ENCODE measurements at regions not wholly inside any gene's neighbourhood (a gene's known extent, or its start where the extent isn't known, plus 50 kb on each side); places are given as distances from the start of the nearest gene placed in this dataset.

GRCh38 chr4:134548052-134548628, 346.6 kb upstream of the PABPC4L start:
- ChIA-PET CTCF (interaction anchor here (1.1 kb wide), 1 partner anchor 8 kb away, joined by 3 read pairs; no protein-coding TSS in a partner anchor), POLR2A (no interaction called here)
- TF ChIP-seq ELF4 (IDR thresholded peaks at IDR 0.05) (no peak), ZNF384 (IDR thresholded peaks at IDR 0.05) (no peak), FOXM1 (IDR thresholded peaks at IDR 0.05; ENCODE audit: borderline replicate concordance) (no peak), ARNT (IDR thresholded peaks at IDR 0.05) (no peak), FOXA1 (IDR thresholded peaks at IDR 0.05) (no peak), SP1 (IDR thresholded peaks at IDR 0.05) (no peak), NFRKB (IDR thresholded peaks at IDR 0.05) (no peak), L3MBTL2 (conservative IDR thresholded peaks at IDR 0.05) (no peak), TARDBP (IDR thresholded peaks at IDR 0.05) (no peak), FOXK2 (IDR thresholded peaks at IDR 0.05) (no peak), BHLHE40 (IDR thresholded peaks at IDR 0.05; ENCODE audit: borderline replicate concordance) (no peak), LEF1 (IDR thresholded peaks at IDR 0.05; ENCODE audit: borderline replicate concordance) (no peak), PKNOX1 (IDR thresholded peaks at IDR 0.05) (no peak), SUZ12 (IDR thresholded peaks at IDR 0.05) (no peak)
- DNase-seq (ENCODE audit: extremely low spot score) = no peak

- DNase-seq (ENCODE audit: extremely low spot score) = no peak
- ChIA-PET CTCF (no interaction called here), POLR2A (no interaction called here)
- TF ChIP-seq LEF1 (IDR thresholded peaks at IDR 0.05; ENCODE audit: borderline replicate concordance) (no peak), ZNF384 (IDR thresholded peaks at IDR 0.05) (no peak)
These were observed 344.7 kb upstream of the PABPC4L start for GRCh38 chr4:134546279-134546678.

GRCh38 chr4:134544303-134544770, 342.7 kb upstream of the PABPC4L start:
- peak; percentile 15 for DNase-seq (ENCODE audit: extremely low spot score)
- POLR2A ChIA-PET = no interaction called here
- CTCF ChIA-PET = no interaction called here
- TF ChIP-seq PKNOX1 (IDR thresholded peaks at IDR 0.05) (peak; percentile 90), ELF4 (IDR thresholded peaks at IDR 0.05) (no peak), FOXK2 (IDR thresholded peaks at IDR 0.05) (no peak), ZNF384 (IDR thresholded peaks at IDR 0.05) (no peak), L3MBTL2 (conservative IDR thresholded peaks at IDR 0.05) (no peak), SUZ12 (IDR thresholded peaks at IDR 0.05) (no peak)

- DNase-seq (ENCODE audit: extremely low spot score) = no peak
- POLR2A ChIA-PET = no interaction called here
- TF ChIP-seq SUZ12 (IDR thresholded peaks at IDR 0.05) (no peak), ARNT (IDR thresholded peaks at IDR 0.05) (no peak), TARDBP (IDR thresholded peaks at IDR 0.05) (no peak)
- CTCF ChIA-PET = no interaction called here
These were observed 339.0 kb upstream of the PABPC4L start for GRCh38 chr4:134540588-134540987.

GRCh38 chr4:134539729-134540231, 338.2 kb upstream of the PABPC4L start:
- ChIA-PET POLR2A (no interaction called here), CTCF (interaction anchor here (0.6 kb wide), 1 partner anchor 8 kb away, joined by 3 read pairs; no protein-coding TSS in a partner anchor)
- no peak for TF ChIP-seq FOXK2 (IDR thresholded peaks at IDR 0.05)
- TF ChIP-seq PKNOX1 (IDR thresholded peaks at IDR 0.05) = peak; percentile 89
- DNase-seq (ENCODE audit: extremely low spot score) = peak; percentile 4

GRCh38 chr4:134537701-134538100, 336.1 kb upstream of the PABPC4L start:
- TF ChIP-seq LEF1 (IDR thresholded peaks at IDR 0.05; ENCODE audit: borderline replicate concordance) (no peak), BHLHE40 (IDR thresholded peaks at IDR 0.05; ENCODE audit: borderline replicate concordance) (no peak)
- POLR2A ChIA-PET = no interaction called here
- CTCF ChIA-PET = no interaction called here
- DNase-seq (ENCODE audit: extremely low spot score) = no peak

- DNase-seq (ENCODE audit: extremely low spot score) = no peak
- CTCF ChIA-PET = no interaction called here
- POLR2A ChIA-PET = no interaction called here
- TF ChIP-seq FOXK2 (IDR thresholded peaks at IDR 0.05) = no peak
- no peak for TF ChIP-seq BHLHE40 (IDR thresholded peaks at IDR 0.05; ENCODE audit: borderline replicate concordance)
- TF ChIP-seq FOXA1 (IDR thresholded peaks at IDR 0.05) = no peak
- no peak for TF ChIP-seq FOXM1 (IDR thresholded peaks at IDR 0.05; ENCODE audit: borderline replicate concordance)
- no peak for TF ChIP-seq TARDBP (IDR thresholded peaks at IDR 0.05)
- TF ChIP-seq ZNF384 (IDR thresholded peaks at IDR 0.05) = no peak
- no peak for TF ChIP-seq HDGF (IDR thresholded peaks at IDR 0.05; ENCODE audit: borderline replicate concordance)
- TF ChIP-seq ELF4 (IDR thresholded peaks at IDR 0.05) = no peak
- no peak for TF ChIP-seq PKNOX1 (IDR thresholded peaks at IDR 0.05)
- no peak for TF ChIP-seq SUZ12 (IDR thresholded peaks at IDR 0.05)
- no peak for TF ChIP-seq CTBP1 (IDR thresholded peaks at IDR 0.05; ENCODE audit: borderline replicate concordance)
- TF ChIP-seq L3MBTL2 (conservative IDR thresholded peaks at IDR 0.05) = no peak
- TF ChIP-seq LEF1 (IDR thresholded peaks at IDR 0.05; ENCODE audit: borderline replicate concordance) = no peak
- no peak for TF ChIP-seq ARNT (IDR thresholded peaks at IDR 0.05)
- TF ChIP-seq NFRKB (IDR thresholded peaks at IDR 0.05) = no peak
These were observed 331.5 kb upstream of the PABPC4L start for GRCh38 chr4:134533068-134533467.
